Mucosa of descending colon (tissue), 3 donors: ENCODE measurements at regions not wholly inside any gene's neighbourhood (a gene's known extent, or its start where the extent isn't known, plus 50 kb on each side); places are given as distances from the start of the nearest gene placed in this dataset.
"Not testable (repeated sequence)": the region's sequence is repeated elsewhere in the genome, so short reads cannot be mapped to it uniquely, and the experiment has no call there.

Source experiments
- ATAC-seq: fragments of 200-7000 bp; cut with Tn5 transposase; one replicate; pipeline ENCODE4 v1.9.1; 2020; ENCODE audit warnings: mild to moderate bottlenecking, moderate library complexity
- DNase-seq, 3 donors: peaks; one replicate each; pipeline ENCODE4 v3.0.0-alpha.2; 2020
- H3K36me3 ChIP-seq: fragments of 200-600 bp; one replicate; pipeline ENCODE4 v1.8.0; 2021; ENCODE audit warnings: low read depth, mild to moderate bottlenecking
- H3K4me1 ChIP-seq: fragments of 200-600 bp; one replicate; pipeline ENCODE4 v1.8.0; 2021; ENCODE audit warnings: low read depth, mild to moderate bottlenecking
- H3K4me3 ChIP-seq: fragments of 200-600 bp; one replicate; pipeline ENCODE4 v1.8.0; 2021; ENCODE audit warnings: mild to moderate bottlenecking
- H3K9me3 ChIP-seq: fragments of 200-600 bp; one replicate; pipeline ENCODE4 v1.8.0; 2021; ENCODE audit warnings: mild to moderate bottlenecking
- intact Hi-C, 2 donors: fragments of 100-400 bp; cut with DNase I in 1 of 2; cut with micrococcal nuclease in 1 of 2; formaldehyde crosslinking; loops; one replicate each; pipeline versions ENCODE4 v1.11.0 to v1.11.1; 2022; cut with DNase I, micrococcal nuclease
- TF ChIP-seq, protein P1 (sequence below): fragments of 200-600 bp; IDR thresholded peaks from one replicate; pipeline ENCODE4 v1.8.0; 2022; ENCODE audit warnings: antibody characterized with exemption, mild to moderate bottlenecking
- donor health status: DM: no; HTN: no; CAD: no; lungs with moderate emphysema.
- donor health status: DM: no; HTN: no; CAD: no.
- donor health status: DM: no; HTN: yes; CAD: no.

DNA sequence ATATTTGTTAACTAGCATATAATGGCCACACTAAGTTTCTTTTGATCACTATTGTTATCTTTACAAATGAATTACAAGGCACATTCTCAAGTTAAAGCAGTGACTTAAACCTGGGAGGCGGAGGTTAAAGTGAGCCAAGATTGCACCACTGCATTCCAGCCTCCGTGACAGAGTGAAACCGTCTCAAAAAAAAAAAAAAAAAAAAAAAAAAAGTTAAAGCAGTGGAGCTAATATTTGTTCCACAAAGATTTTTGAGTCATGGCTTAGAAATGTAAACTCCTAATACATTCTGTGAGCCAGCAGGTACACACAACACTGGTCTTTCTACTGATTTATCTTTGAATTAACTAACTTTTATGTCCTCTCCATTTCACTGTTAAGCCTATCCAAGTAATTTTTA lies 221.7 kb upstream of the HTR1E start:
- DNase-seq (no peak), ATAC-seq (no peak)
- intact Hi-C loops: no loop called here
- peaks cover 24% of the 10 kb centered on the region for H3K9me3 ChIP-seq
- H3K36me3 ChIP-seq: no peaks in the 10 kb centered on the region
- H3K4me3 ChIP-seq: no peak overlapping the region
- TF ChIP-seq, protein P1, sequence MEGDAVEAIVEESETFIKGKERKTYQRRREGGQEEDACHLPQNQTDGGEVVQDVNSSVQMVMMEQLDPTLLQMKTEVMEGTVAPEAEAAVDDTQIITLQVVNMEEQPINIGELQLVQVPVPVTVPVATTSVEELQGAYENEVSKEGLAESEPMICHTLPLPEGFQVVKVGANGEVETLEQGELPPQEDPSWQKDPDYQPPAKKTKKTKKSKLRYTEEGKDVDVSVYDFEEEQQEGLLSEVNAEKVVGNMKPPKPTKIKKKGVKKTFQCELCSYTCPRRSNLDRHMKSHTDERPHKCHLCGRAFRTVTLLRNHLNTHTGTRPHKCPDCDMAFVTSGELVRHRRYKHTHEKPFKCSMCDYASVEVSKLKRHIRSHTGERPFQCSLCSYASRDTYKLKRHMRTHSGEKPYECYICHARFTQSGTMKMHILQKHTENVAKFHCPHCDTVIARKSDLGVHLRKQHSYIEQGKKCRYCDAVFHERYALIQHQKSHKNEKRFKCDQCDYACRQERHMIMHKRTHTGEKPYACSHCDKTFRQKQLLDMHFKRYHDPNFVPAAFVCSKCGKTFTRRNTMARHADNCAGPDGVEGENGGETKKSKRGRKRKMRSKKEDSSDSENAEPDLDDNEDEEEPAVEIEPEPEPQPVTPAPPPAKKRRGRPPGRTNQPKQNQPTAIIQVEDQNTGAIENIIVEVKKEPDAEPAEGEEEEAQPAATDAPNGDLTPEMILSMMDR: no peak
- H3K4me1 ChIP-seq: no peaks in the 10 kb centered on the region

DNA sequence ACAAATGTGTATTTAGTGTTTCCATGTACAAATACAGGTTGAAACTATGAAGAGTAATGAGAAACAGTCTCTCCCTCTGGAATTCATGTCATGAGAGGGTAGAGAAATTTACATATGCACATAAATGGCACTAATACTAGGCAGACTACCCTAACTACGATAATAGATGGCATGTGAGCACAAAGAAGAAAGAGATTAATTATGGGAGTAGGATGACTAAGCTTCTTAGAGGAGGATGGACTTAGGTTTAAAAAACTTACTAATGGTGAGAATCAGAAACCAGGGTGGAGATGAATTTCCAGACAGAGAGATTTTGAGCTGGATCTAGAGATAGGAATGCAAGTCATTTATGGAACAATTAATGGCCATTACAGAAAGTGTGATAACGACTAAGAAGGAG lies 225.3 kb upstream of the HTR1E start:
- Histone ChIP-seq H3K4me3 (no peak overlapping the region), H3K9me3 (peaks cover 16% of the 10 kb centered on the region), H3K4me1 (no peaks in the 10 kb centered on the region), H3K36me3 (no peaks in the 10 kb centered on the region)
- no peak for DNase-seq
- intact Hi-C loops: no loop called here
- no peak for ATAC-seq
- TF ChIP-seq, protein P1: no peak

DNA sequence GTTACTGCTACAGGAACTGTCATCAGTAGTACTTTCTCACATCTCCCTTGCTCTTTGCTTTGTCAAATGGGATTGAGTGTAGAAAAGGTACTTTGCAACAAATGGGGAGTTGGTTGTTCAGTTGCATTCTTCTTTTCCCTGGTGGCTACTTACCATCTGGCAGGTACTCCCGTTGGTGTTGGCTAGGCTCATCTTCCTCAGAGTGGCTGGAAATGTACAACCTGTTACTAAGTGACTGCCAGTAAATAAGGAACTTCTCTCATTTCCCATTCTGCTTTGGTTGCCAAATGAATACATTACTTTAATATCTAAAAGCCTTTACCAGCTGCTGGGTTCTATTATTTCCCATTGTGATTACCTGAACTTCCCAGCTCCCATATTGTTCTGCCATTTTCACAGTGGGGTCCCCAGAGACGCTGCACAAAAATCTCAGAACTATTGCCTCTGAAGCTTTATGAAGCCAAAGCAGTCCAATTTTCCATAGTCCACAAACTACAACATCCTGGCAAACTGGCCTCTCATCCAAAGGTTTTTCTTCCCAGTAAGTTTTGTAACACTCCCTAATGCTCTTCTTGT lies 229.7 kb upstream of the HTR1E start:
- Histone ChIP-seq H3K36me3 (no peaks in the 10 kb centered on the region), H3K9me3 (peaks cover 22% of the 10 kb centered on the region), H3K4me3 (no peak overlapping the region), H3K4me1 (no peaks in the 10 kb centered on the region)
- ATAC-seq: no peak
- intact Hi-C loops: no loop called here
- TF ChIP-seq, protein P1: no peak
- DNase-seq: no peak

DNA sequence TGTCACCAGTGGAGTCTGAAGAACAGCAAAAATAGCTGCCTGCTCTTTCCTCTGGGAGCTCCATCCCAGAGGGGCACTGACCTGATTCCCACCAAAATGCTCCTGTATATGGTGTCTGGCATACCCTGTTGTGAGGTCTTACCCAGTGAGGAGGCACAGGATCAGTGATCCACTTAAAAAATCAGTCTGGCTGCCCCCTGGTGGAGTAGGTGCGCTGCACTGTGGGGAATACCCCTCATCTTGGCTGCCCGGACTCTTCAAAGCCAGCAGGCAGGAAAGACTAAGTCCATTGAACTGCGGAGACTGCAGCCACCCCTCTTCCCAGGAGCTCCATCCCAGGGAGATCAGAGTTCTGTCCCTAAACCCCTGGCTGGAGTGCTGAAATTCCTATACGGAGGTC lies 230.9 kb upstream of the HTR1E start:
- intact Hi-C loops: no loop called here
- TF ChIP-seq, protein P1: no peak

DNA sequence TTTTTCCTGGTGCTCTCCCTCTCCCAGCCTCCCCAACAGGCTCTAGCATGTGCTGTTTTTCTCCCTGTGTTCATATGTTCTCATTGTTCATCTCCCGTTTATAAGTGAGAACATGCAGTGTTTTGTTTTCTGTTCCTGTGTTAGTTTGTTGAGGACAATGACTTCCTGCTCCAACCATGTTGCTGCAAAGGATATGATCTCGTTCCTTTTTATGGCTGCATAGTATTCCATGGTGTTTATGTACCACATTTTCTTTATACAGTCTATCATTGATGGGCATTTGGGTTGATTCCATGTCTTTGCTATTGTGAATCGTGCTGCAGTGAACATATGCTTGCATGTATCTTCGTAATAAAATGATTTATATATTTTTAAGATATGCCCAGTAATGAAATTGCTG lies 236.1 kb upstream of the HTR1E start:
- H3K4me3 ChIP-seq, H3K36me3 ChIP-seq, intact Hi-C loops, DNase-seq, ATAC-seq, H3K4me1 ChIP-seq: not testable (repeated sequence)
- H3K9me3 ChIP-seq: peaks cover 26% of the 10 kb centered on the region

More for the DNA sequence above, 230.9 kb upstream of the HTR1E start:
- ATAC-seq (no peak), DNase-seq (no peak)
- H3K4me1 ChIP-seq: no peaks in the 10 kb centered on the region
- H3K4me3 ChIP-seq: no peak overlapping the region
- no peaks in the 10 kb centered on the region for H3K36me3 ChIP-seq
- peaks cover 21% of the 10 kb centered on the region for H3K9me3 ChIP-seq

DNA sequence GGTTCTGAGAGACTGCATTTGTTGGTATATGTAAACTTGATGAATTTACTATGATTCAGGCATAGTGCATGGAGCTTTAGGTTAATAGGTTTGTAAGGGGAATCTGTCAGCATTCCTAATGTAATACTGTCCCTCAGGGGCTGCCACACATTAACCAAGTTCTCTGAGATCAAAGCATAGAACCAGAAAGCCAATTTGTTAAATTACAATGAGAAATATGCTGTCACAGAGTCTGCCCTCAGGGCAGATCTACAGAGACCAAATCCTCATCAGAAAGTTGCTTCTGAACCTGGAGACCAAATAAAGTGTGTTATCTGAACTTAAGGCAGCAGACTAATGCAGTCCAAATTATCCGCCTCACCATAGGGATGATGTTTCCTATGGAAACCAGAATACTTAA lies 250.8 kb upstream of the HTR1E start:
- TF ChIP-seq, protein P1: no peak
- Histone ChIP-seq H3K9me3 (peaks cover 52% of the 10 kb centered on the region), H3K4me3 (no peak overlapping the region), H3K36me3 (no peaks in the 10 kb centered on the region), H3K4me1 (no peaks in the 10 kb centered on the region)
- intact Hi-C loops: no loop called here
- ATAC-seq (no peak), DNase-seq (no peak)
